GM23338 (cell line): ENCODE measurements at regions not wholly inside any gene's neighbourhood (a gene's known extent, or its start where the extent isn't known, plus 50 kb on each side); places are given as distances from the start of the nearest gene placed in this dataset.

Source experiments
- ATAC-seq: fragments of 200-7000 bp; cut with Tn5 transposase; 3 replicates; pipeline ENCODE4 v1.9.1; 2020
- DNase-seq: peaks from one replicate; pipeline ENCODE4 v3.0.0-alpha.2; 2015; ENCODE audit warnings: low spot score
- H2AFZ ChIP-seq: fragments of 200-600 bp; sonication (generic); 2 replicates; pipeline ENCODE4 v1.8.0; 2016; ENCODE audit warnings: antibody characterized with exemption, mild to moderate bottlenecking, moderate library complexity
- H3F3A ChIP-seq: fragments of 200-600 bp; sonication (generic); replicated peaks from 2 replicates; pipeline ENCODE4 v1.8.0; 2017; ENCODE audit warnings: antibody characterized with exemption, mixed run types, low read depth
- H3K27ac ChIP-seq: fragments of 200-600 bp; sonication (generic); 2 replicates; pipeline ENCODE4 v1.6.1; 2016; ENCODE audit warnings: low read depth
- H3K27me3 ChIP-seq: fragments of 200-600 bp; sonication (generic); 2 replicates; pipeline ENCODE4 v1.8.0; 2016; ENCODE audit warnings: mild to moderate bottlenecking, mixed run types, moderate library complexity; ENCODE audit not compliant: insufficient read depth
- H3K36me3 ChIP-seq: fragments of 200-600 bp; sonication (generic); 2 replicates; pipeline ENCODE4 v1.8.0; 2016; ENCODE audit warnings: mild to moderate bottlenecking; ENCODE audit not compliant: insufficient read depth
- H3K4me1 ChIP-seq: fragments of 200-600 bp; sonication (generic); 2 replicates; pipeline ENCODE4 v1.8.0; 2016; ENCODE audit warnings: mild to moderate bottlenecking, moderate library complexity; ENCODE audit not compliant: insufficient read depth
- H3K4me2 ChIP-seq: fragments of 200-600 bp; sonication (generic); 2 replicates; pipeline ENCODE4 v1.7.1; 2017; ENCODE audit warnings: mixed run types
- H3K4me3 ChIP-seq: fragments of 200-600 bp; sonication (generic); 2 replicates; pipeline ENCODE4 v1.6.1; 2016; ENCODE audit warnings: mixed run types
- H3K79me2 ChIP-seq: fragments of 200-600 bp; sonication (generic); replicated peaks from 2 replicates; pipeline ENCODE4 v1.8.0; 2017; ENCODE audit warnings: mild to moderate bottlenecking; ENCODE audit not compliant: insufficient read depth
- H3K9me2 ChIP-seq: fragments of 200-600 bp; sonication (generic); 2 replicates; pipeline ENCODE4 v1.8.0; 2017; ENCODE audit not compliant: insufficient read depth
- H4K20me1 ChIP-seq: fragments of 200-600 bp; sonication (generic); replicated peaks from 2 replicates; pipeline ENCODE4 v1.8.0; 2017; ENCODE audit warnings: mild to moderate bottlenecking; ENCODE audit not compliant: insufficient read depth
- H3K27ac Mint-ChIP-seq: 2 replicates; pipeline ENCODE4 v1.8.0; 2020; ENCODE audit warnings: inconsistent platforms, mild to moderate bottlenecking, moderate library complexity, mixed read lengths
- H3K27me3 Mint-ChIP-seq: 3 replicates; pipeline ENCODE4 v1.8.0; 2022; ENCODE audit warnings: low read depth, mild to moderate bottlenecking, moderate library complexity, mixed read lengths, inconsistent platforms; ENCODE audit not compliant: insufficient read depth, poor library complexity
- H3K36me3 Mint-ChIP-seq: 3 replicates; pipeline ENCODE4 v1.8.0; 2021; ENCODE audit warnings: low read depth, mild to moderate bottlenecking, inconsistent platforms, moderate library complexity, mixed read lengths
- H3K4me1 Mint-ChIP-seq: 3 replicates; pipeline ENCODE4 v1.8.0; 2020; ENCODE audit warnings: mild to moderate bottlenecking, inconsistent platforms, mixed read lengths
- H3K4me3 Mint-ChIP-seq: 3 replicates; pipeline ENCODE4 v1.8.0; 2021; ENCODE audit warnings: moderate library complexity, mild to moderate bottlenecking, inconsistent platforms, mixed read lengths
- H3K9me3 Mint-ChIP-seq: 3 replicates; pipeline ENCODE4 v1.8.0; 2020; ENCODE audit warnings: moderate library complexity, mild to moderate bottlenecking, inconsistent platforms, mixed read lengths
- CTCF ChIP-seq, 2 experiments: fragments of 200-600 bp in 1 of 2; sonication (generic) in 1 of 2; conservative IDR thresholded peaks; 2 replicates each; pipeline versions ENCODE4 v1.5.1 to v1.6.1; 2016 to 2017; ENCODE audit warnings: antibody characterized with exemption in 2 of 2, low read depth in 2 of 2, mild to moderate bottlenecking in 2 of 2, moderate library complexity in 1 of 2
- EZH2 ChIP-seq: fragments of 200-600 bp; sonication (generic); IDR thresholded peaks from one replicate; pipeline ENCODE4 v1.8.0; 2017; ENCODE audit warnings: antibody characterized with exemption, mild to moderate bottlenecking, low read depth; ENCODE audit not compliant: unreplicated experiment
- EZH2phosphoT487 ChIP-seq: fragments of 200-600 bp; sonication (generic); IDR thresholded peaks from one replicate; pipeline ENCODE4 v1.8.1; 2018; ENCODE audit warnings: antibody characterized with exemption; ENCODE audit not compliant: unreplicated experiment
- JUNB ChIP-seq: IDR thresholded peaks from one replicate; pipeline ENCODE4 v1.6.1; 2016; ENCODE audit warnings: antibody characterized with exemption; ENCODE audit not compliant: unreplicated experiment
- NANOG ChIP-seq: IDR thresholded peaks from 2 replicates; pipeline ENCODE4 v1.6.1; 2016; ENCODE audit warnings: antibody characterized with exemption, borderline replicate concordance
- POLR2AphosphoS5 ChIP-seq: IDR thresholded peaks from 2 replicates; pipeline ENCODE4 v1.6.1; 2016; ENCODE audit warnings: antibody characterized with exemption, low read depth
- STAT1 ChIP-seq: IDR thresholded peaks from one replicate; pipeline ENCODE4 v1.6.1; 2016; ENCODE audit warnings: antibody characterized with exemption; ENCODE audit not compliant: unreplicated experiment
- ZNF114 ChIP-seq: fragments of 250-450 bp; sonication (Bioruptor Pico); IDR thresholded peaks from 2 replicates; pipeline ENCODE4 v1.5.0; 2020; ENCODE audit warnings: mild to moderate bottlenecking, moderate library complexity
- ZNF331 ChIP-seq: fragments of 250-450 bp; sonication (Bioruptor Pico); IDR thresholded peaks from 2 replicates; pipeline ENCODE4 v1.5.0; 2020; ENCODE audit warnings: low read depth, mild to moderate bottlenecking, moderate library complexity
- TF ChIP-seq, protein P1 (sequence below): IDR thresholded peaks from 2 replicates; pipeline ENCODE4 v1.6.1; 2016; ENCODE audit warnings: antibody characterized with exemption
- TF ChIP-seq, protein P2 (sequence below): fragments of 250-450 bp; sonication (Bioruptor Pico); IDR thresholded peaks from 2 replicates; pipeline ENCODE4 v1.5.0; 2020; ENCODE audit warnings: mild to moderate bottlenecking, moderate library complexity

DNA sequence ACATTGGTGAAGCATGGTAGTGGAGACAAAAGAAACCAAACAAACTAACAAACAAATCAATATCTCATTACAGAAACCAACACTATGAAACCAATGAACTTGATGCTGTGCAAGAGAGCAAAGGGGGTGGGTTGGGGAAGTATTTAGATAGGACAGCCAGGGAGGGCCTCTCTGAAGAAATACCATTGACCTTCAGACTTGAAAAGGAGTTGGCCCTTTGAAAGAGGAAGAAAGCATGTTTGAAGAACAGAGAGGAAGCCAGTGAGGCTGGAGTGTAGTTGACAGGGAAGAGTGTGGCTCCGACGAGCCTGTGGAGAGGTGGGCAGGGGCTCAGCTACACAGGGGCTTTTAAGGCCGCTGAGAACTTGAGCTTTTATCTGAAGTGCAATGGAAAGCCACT lies 151.0 kb upstream of the GATA6 start (continued):
- TF ChIP-seq, protein P1, sequence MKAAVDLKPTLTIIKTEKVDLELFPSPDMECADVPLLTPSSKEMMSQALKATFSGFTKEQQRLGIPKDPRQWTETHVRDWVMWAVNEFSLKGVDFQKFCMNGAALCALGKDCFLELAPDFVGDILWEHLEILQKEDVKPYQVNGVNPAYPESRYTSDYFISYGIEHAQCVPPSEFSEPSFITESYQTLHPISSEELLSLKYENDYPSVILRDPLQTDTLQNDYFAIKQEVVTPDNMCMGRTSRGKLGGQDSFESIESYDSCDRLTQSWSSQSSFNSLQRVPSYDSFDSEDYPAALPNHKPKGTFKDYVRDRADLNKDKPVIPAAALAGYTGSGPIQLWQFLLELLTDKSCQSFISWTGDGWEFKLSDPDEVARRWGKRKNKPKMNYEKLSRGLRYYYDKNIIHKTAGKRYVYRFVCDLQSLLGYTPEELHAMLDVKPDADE, result no peak
- TF ChIP-seq STAT1, result no peak
- TF ChIP-seq EZH2phosphoT487, result no peak
- TF ChIP-seq NANOG, result no peak

- Histone ChIP-seq H3K27me3 (no peaks in the 10 kb centered on the region), H3K4me2 (no peak overlapping the region), H3K9me2 (no peaks in the 10 kb centered on the region), H2AFZ (no peak overlapping the region), H3K4me1 (no peaks in the 10 kb centered on the region), H3K27ac (no peak overlapping the region), H4K20me1 (no peaks in the 10 kb centered on the region), H3K36me3 (no peaks in the 10 kb centered on the region), H3K4me3 (no peak overlapping the region), H3K79me2 (no peaks in the 10 kb centered on the region), H3F3A (no peaks in the 10 kb centered on the region)
- no peaks in the 10 kb centered on the region for H3K36me3 Mint-ChIP-seq
- TF ChIP-seq POLR2AphosphoS5 (no peak), NANOG (no peak), CTCF (conservative IDR thresholded peaks at IDR 0.05; ENCODE audit: low read depth in 2 of 2) (no peak), EZH2 (no peak), ZNF331 (CRISPR knock-in tag) (no peak), JUNB (no peak), ZNF114 (CRISPR knock-in tag) (no peak), EZH2phosphoT487 (no peak)
- TF ChIP-seq, protein P1, result no peak
- TF ChIP-seq, protein P2, sequence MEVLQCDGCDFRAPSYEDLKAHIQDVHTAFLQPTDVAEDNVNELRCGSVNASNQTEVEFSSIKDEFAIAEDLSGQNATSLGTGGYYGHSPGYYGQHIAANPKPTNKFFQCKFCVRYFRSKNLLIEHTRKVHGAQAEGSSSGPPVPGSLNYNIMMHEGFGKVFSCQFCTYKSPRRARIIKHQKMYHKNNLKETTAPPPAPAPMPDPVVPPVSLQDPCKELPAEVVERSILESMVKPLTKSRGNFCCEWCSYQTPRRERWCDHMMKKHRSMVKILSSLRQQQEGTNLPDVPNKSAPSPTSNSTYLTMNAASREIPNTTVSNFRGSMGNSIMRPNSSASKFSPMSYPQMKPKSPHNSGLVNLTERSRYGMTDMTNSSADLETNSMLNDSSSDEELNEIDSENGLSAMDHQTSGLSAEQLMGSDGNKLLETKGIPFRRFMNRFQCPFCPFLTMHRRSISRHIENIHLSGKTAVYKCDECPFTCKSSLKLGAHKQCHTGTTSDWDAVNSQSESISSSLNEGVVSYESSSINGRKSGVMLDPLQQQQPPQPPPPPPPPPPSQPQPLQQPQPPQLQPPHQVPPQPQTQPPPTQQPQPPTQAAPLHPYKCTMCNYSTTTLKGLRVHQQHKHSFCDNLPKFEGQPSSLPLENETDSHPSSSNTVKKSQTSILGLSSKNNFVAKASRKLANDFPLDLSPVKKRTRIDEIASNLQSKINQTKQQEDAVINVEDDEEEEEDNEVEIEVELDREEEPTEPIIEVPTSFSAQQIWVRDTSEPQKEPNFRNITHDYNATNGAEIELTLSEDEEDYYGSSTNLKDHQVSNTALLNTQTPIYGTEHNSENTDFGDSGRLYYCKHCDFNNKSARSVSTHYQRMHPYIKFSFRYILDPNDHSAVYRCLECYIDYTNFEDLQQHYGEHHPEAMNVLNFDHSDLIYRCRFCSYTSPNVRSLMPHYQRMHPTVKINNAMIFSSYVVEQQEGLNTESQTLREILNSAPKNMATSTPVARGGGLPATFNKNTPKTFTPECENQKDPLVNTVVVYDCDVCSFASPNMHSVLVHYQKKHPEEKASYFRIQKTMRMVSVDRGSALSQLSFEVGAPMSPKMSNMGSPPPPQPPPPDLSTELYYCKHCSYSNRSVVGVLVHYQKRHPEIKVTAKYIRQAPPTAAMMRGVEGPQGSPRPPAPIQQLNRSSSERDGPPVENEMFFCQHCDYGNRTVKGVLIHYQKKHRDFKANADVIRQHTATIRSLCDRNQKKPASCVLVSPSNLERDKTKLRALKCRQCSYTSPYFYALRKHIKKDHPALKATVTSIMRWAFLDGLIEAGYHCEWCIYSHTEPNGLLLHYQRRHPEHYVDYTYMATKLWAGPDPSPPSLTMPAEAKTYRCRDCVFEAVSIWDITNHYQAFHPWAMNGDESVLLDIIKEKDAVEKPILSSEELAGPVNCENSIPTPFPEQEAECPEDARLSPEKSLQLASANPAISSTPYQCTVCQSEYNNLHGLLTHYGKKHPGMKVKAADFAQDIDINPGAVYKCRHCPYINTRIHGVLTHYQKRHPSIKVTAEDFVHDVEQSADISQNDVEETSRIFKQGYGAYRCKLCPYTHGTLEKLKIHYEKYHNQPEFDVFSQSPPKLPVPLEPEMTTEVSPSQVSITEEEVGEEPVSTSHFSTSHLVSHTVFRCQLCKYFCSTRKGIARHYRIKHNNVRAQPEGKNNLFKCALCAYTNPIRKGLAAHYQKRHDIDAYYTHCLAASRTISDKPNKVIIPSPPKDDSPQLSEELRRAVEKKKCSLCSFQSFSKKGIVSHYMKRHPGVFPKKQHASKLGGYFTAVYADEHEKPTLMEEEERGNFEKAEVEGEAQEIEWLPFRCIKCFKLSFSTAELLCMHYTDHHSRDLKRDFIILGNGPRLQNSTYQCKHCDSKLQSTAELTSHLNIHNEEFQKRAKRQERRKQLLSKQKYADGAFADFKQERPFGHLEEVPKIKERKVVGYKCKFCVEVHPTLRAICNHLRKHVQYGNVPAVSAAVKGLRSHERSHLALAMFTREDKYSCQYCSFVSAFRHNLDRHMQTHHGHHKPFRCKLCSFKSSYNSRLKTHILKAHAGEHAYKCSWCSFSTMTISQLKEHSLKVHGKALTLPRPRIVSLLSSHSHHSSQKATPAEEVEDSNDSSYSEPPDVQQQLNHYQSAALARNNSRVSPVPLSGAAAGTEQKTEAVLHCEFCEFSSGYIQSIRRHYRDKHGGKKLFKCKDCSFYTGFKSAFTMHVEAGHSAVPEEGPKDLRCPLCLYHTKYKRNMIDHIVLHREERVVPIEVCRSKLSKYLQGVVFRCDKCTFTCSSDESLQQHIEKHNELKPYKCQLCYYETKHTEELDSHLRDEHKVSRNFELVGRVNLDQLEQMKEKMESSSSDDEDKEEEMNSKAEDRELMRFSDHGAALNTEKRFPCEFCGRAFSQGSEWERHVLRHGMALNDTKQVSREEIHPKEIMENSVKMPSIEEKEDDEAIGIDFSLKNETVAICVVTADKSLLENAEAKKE (CRISPR knock-in tag), result no peak
- ATAC-seq (no peak), DNase-seq (no peak)
- H3K27ac Mint-ChIP-seq, result no peak overlapping the region
- peaks cover 7% of the 10 kb centered on the region; the same call in 2 of the 3 replicates for H3K4me1 Mint-ChIP-seq
- H3K4me3 Mint-ChIP-seq, result no peak overlapping the region
- H3K9me3 Mint-ChIP-seq, result no peaks in the 10 kb centered on the region
- no peaks in the 10 kb centered on the region for H3K27me3 Mint-ChIP-seq
Measured at GRCh38 chr18:22019193-22019592, 150.2 kb upstream of the GATA6 start.
